H9 (cell line): ENCODE measurements at regions not wholly inside any gene's neighbourhood (a gene's known extent, or its start where the extent isn't known, plus 50 kb on each side); places are given as distances from the start of the nearest gene placed in this dataset.

Source experiments
- DNase-seq: peaks from one replicate; pipeline ENCODE4 v3.0.0-alpha.2; 2017
- H2AFZ ChIP-seq: one replicate; pipeline ENCODE4 v1.6.1; 2013; ENCODE audit warnings: mild to moderate bottlenecking, low read length, control low read depth, moderate library complexity
- H2AK5ac ChIP-seq: 2 replicates; pipeline ENCODE4 v1.6.1; 2013; ENCODE audit warnings: low read length, control low read depth, mixed read lengths; ENCODE audit not compliant: insufficient read length
- H2BK120ac ChIP-seq: one replicate; pipeline ENCODE4 v1.6.1; 2013; ENCODE audit warnings: low read depth, mild to moderate bottlenecking, low read length, control low read depth, inconsistent platforms; ENCODE audit not compliant: poor library complexity, severe bottlenecking
- H2BK12ac ChIP-seq: 2 replicates; pipeline ENCODE4 v1.6.1; 2013; ENCODE audit warnings: low read length, control low read depth, mixed read lengths, low read depth; ENCODE audit not compliant: insufficient read length
- H2BK15ac ChIP-seq: 2 replicates; pipeline ENCODE4 v1.6.1; 2013; ENCODE audit warnings: low read depth, low read length, control low read depth
- H2BK20ac ChIP-seq: one replicate; pipeline ENCODE4 v1.6.1; 2013; ENCODE audit warnings: low read depth, mild to moderate bottlenecking, low read length, control low read depth, inconsistent platforms; ENCODE audit not compliant: poor library complexity, severe bottlenecking
- H2BK5ac ChIP-seq: 2 replicates; pipeline ENCODE4 v1.6.1; 2013; ENCODE audit warnings: low read length, control low read depth, mixed read lengths; ENCODE audit not compliant: insufficient read length
- H3K14ac ChIP-seq: 2 replicates; pipeline ENCODE4 v1.6.1; 2013; ENCODE audit warnings: low read length, control low read depth; ENCODE audit not compliant: insufficient read depth
- H3K18ac ChIP-seq: 2 replicates; pipeline ENCODE4 v1.6.1; 2013; ENCODE audit warnings: low read depth, mild to moderate bottlenecking, mixed read lengths, low read length, control low read depth; ENCODE audit not compliant: insufficient read length
- H3K23ac ChIP-seq: 2 replicates; pipeline ENCODE4 v1.6.1; 2013; ENCODE audit warnings: low read length, control low read depth, mixed read lengths, low read depth; ENCODE audit not compliant: insufficient read length
- H3K23me2 ChIP-seq: 2 replicates; pipeline ENCODE4 v1.6.1; 2013; ENCODE audit warnings: low read depth, mild to moderate bottlenecking, mixed read lengths, low read length, control low read depth; ENCODE audit not compliant: insufficient read length, poor library complexity, severe bottlenecking
- H3K27ac ChIP-seq: 2 replicates; pipeline ENCODE4 v1.5.1; 2013; ENCODE audit warnings: low read length, control low read depth, mixed read lengths, low read depth; ENCODE audit not compliant: insufficient read length
- H3K27me3 ChIP-seq: 2 replicates; pipeline ENCODE4 v1.6.1; 2013; ENCODE audit warnings: low read length, control low read depth, inconsistent platforms; ENCODE audit not compliant: insufficient read depth
- H3K4ac ChIP-seq: 2 replicates; pipeline ENCODE4 v1.6.1; 2013; ENCODE audit warnings: low read depth, mild to moderate bottlenecking, control low read depth, inconsistent platforms, low read length, moderate library complexity
- H3K4me1 ChIP-seq: 2 replicates; pipeline ENCODE4 v1.6.1; 2013; ENCODE audit warnings: low read length, control low read depth, inconsistent platforms; ENCODE audit not compliant: insufficient read depth
- H3K4me2 ChIP-seq: 2 replicates; pipeline ENCODE4 v1.6.1; 2013; ENCODE audit warnings: low read length, control low read depth, mixed read lengths; ENCODE audit not compliant: insufficient read length, insufficient read depth
- H3K56ac ChIP-seq: 2 replicates; pipeline ENCODE4 v1.6.1; 2013; ENCODE audit warnings: low read depth, mild to moderate bottlenecking, mixed read lengths, low read length, control low read depth; ENCODE audit not compliant: insufficient read length
- H3K79me1 ChIP-seq: 2 replicates; pipeline ENCODE4 v1.6.1; 2013; ENCODE audit warnings: low read depth, mild to moderate bottlenecking, moderate library complexity, low read length, control low read depth, inconsistent platforms; ENCODE audit not compliant: insufficient read depth, poor library complexity, severe bottlenecking
- H3K79me2 ChIP-seq: 2 replicates; pipeline ENCODE4 v1.6.1; 2013; ENCODE audit warnings: low read length, control low read depth, inconsistent platforms; ENCODE audit not compliant: insufficient read depth
- H3K9ac ChIP-seq: 2 replicates; pipeline ENCODE4 v1.6.1; 2013; ENCODE audit warnings: low read length, control low read depth, mixed read lengths; ENCODE audit not compliant: insufficient read length; ENCODE audit errors: extremely low read depth
- H3K9me3 ChIP-seq: one replicate; pipeline ENCODE4 v1.6.1; 2013; ENCODE audit warnings: low read depth, low read length, inconsistent platforms; ENCODE audit not compliant: control insufficient read depth
- H3T11ph ChIP-seq: one replicate; pipeline ENCODE4 v1.6.1; 2013; ENCODE audit warnings: mild to moderate bottlenecking, low read length, control low read depth, inconsistent platforms
- H4K20me1 ChIP-seq: one replicate; pipeline ENCODE4 v1.6.1; 2013; ENCODE audit not compliant: control insufficient read depth, insufficient read length, insufficient read depth
- H4K5ac ChIP-seq: 2 replicates; pipeline ENCODE4 v1.6.1; 2013; ENCODE audit warnings: low read depth, mild to moderate bottlenecking, mixed read lengths, low read length, control low read depth; ENCODE audit not compliant: insufficient read length
- H4K8ac ChIP-seq: replicated peaks from 2 replicates; pipeline ENCODE4 v1.6.1; 2013; ENCODE audit warnings: low read length, control low read depth, mixed read lengths, low read depth; ENCODE audit not compliant: insufficient read length
- H4K91ac ChIP-seq: 2 replicates; pipeline ENCODE4 v1.6.1; 2013; ENCODE audit warnings: low read depth, mild to moderate bottlenecking, moderate library complexity, mixed read lengths, low read length, control low read depth; ENCODE audit not compliant: insufficient read length
- H3K27ac Mint-ChIP-seq, 3 experiments: 2 replicates in 2 of 3; 3 replicates in 1 of 3; pipeline ENCODE4 v1.8.0; 2020 to 2021; ENCODE audit warnings: mixed read lengths in 3 of 3, mild to moderate bottlenecking in 1 of 3, moderate library complexity in 1 of 3
- H3K27me3 Mint-ChIP-seq: 2 replicates; pipeline ENCODE4 v1.8.0; 2021; ENCODE audit warnings: low read depth, mild to moderate bottlenecking, moderate library complexity, mixed read lengths
- H3K36me3 Mint-ChIP-seq, 3 experiments: 2 replicates in 2 of 3; 3 replicates in 1 of 3; pipeline ENCODE4 v1.8.0; 2020 to 2021; ENCODE audit warnings: low read depth in 3 of 3, mixed read lengths in 3 of 3; ENCODE audit not compliant: insufficient read depth in 1 of 3
- H3K4me1 Mint-ChIP-seq, 2 experiments: 2 replicates each; pipeline ENCODE4 v1.8.0; 2020; ENCODE audit warnings: mixed read lengths in 2 of 2
- H3K4me3 Mint-ChIP-seq, 2 experiments: 2 replicates in 1 of 2; 3 replicates in 1 of 2; pipeline ENCODE4 v1.8.0; 2020 to 2021; ENCODE audit warnings: mild to moderate bottlenecking in 2 of 2, mixed read lengths in 2 of 2, moderate library complexity in 1 of 2
- H3K9me3 Mint-ChIP-seq, 2 experiments: 2 replicates in 1 of 2; 3 replicates in 1 of 2; pipeline ENCODE4 v1.8.0; 2020; ENCODE audit warnings: mild to moderate bottlenecking in 2 of 2, mixed read lengths in 2 of 2, moderate library complexity in 1 of 2
- WGBS: extraction: QIAGEN DNeasy Blood & Tissue Kit; methylation state at CpG from one replicate; pipeline ENCODE4 v1.1.7; 2013; ENCODE audit warnings: missing lambda C conversion rate, low lambda C conversion rate, mixed read lengths; ENCODE audit not compliant: insufficient read length; ENCODE audit errors: extremely low coverage; 5-methylcytosine and 5-hydroxymethylcytosine counted together
- TF ChIP-seq, protein P1 (sequence below): fragments of 200-600 bp; sonication (generic); conservative IDR thresholded peaks from 3 replicates; pipeline ENCODE4 v1.8.0; 2021; ENCODE audit warnings: antibody characterized with exemption, mild to moderate bottlenecking

GRCh38 chr12:5273709-5274108 is 158.2 kb upstream of the NTF3 start:
- Histone ChIP-seq H4K8ac (no peak overlapping the region), H2BK120ac (no peak overlapping the region), H4K20me1 (no peaks in the 10 kb centered on the region), H3K4me2 (no peak overlapping the region), H2BK15ac (no peak overlapping the region), H4K91ac (no peak overlapping the region), H4K5ac (no peak overlapping the region), H3K14ac (no peak overlapping the region), H3T11ph (no peak overlapping the region), H3K23me2 (no peaks in the 10 kb centered on the region), H2AK5ac (no peak overlapping the region), H3K23ac (no peak overlapping the region), H2BK20ac (no peak overlapping the region), H3K4ac (no peak overlapping the region), H3K9ac (no peak overlapping the region), H3K4me1 (no peaks in the 10 kb centered on the region), H2BK5ac (no peak overlapping the region), H3K79me2 (no peaks in the 10 kb centered on the region), H3K9me3 (no peaks in the 10 kb centered on the region), H2AFZ (no peak overlapping the region), H2BK12ac (no peak overlapping the region), H3K27ac (no peak overlapping the region), H3K79me1 (no peaks in the 10 kb centered on the region), H3K56ac (no peak overlapping the region), H3K27me3 (no peaks in the 10 kb centered on the region), H3K18ac (no peak overlapping the region)
- Mint-ChIP-seq H3K36me3 (no peaks in the 10 kb centered on the region; a peak in 1 of 7 replicates), H3K9me3 (no peaks in the 10 kb centered on the region), H3K4me3 (no peak overlapping the region), H3K27me3 (no peaks in the 10 kb centered on the region; the same call in 1 of the 2 replicates), H3K27ac (no peak overlapping the region), H3K4me1 (peaks cover 18 to 26% of the 10 kb centered on the region in 2 experiments)
- no CpG with 5 or more reads among the region's 8 CpGs for WGBS
- DNase-seq, result no peak
- TF ChIP-seq, protein P1, sequence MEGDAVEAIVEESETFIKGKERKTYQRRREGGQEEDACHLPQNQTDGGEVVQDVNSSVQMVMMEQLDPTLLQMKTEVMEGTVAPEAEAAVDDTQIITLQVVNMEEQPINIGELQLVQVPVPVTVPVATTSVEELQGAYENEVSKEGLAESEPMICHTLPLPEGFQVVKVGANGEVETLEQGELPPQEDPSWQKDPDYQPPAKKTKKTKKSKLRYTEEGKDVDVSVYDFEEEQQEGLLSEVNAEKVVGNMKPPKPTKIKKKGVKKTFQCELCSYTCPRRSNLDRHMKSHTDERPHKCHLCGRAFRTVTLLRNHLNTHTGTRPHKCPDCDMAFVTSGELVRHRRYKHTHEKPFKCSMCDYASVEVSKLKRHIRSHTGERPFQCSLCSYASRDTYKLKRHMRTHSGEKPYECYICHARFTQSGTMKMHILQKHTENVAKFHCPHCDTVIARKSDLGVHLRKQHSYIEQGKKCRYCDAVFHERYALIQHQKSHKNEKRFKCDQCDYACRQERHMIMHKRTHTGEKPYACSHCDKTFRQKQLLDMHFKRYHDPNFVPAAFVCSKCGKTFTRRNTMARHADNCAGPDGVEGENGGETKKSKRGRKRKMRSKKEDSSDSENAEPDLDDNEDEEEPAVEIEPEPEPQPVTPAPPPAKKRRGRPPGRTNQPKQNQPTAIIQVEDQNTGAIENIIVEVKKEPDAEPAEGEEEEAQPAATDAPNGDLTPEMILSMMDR, result no peak
